Suppressor macrophage treated with lipopolysaccharide for 1 hour (primary cell): ENCODE measurements at regions not wholly inside any gene's neighbourhood (a gene's known extent, or its start where the extent isn't known, plus 50 kb on each side); places are given as distances from the start of the nearest gene placed in this dataset.
A peak's percentile ranks its signal among the peaks of the same experiment; 100 is the strongest.
"Not testable (repeated sequence)": the region's sequence is repeated elsewhere in the genome, so short reads cannot be mapped to it uniquely, and the experiment has no call there.

Experiments used
- DNase-seq, 3 donors: peaks; one replicate each; pipeline ENCODE4 v3.0.0-alpha.2; 2020 to 2022

DNA sequence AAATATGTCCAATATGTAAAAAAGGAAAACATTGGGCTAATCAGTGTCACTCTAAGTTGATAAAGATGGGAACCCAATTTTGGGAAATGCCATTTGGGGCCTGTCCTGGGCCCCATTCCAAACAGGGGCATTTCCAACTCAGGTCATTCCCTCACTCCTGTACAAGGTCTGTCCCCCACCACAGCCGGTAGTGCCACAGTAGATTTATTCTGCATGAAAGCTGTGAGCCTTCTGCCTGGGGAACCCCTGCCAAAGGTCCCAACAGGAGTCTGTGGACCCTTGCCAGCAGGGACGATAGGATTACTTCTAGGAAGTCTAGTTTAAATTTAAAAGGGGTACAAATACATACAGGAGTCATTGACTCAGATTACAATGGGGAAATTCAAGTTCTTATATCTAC, 317.6 kb upstream of the GNPDA2 start:
- no peak for DNase-seq

DNA sequence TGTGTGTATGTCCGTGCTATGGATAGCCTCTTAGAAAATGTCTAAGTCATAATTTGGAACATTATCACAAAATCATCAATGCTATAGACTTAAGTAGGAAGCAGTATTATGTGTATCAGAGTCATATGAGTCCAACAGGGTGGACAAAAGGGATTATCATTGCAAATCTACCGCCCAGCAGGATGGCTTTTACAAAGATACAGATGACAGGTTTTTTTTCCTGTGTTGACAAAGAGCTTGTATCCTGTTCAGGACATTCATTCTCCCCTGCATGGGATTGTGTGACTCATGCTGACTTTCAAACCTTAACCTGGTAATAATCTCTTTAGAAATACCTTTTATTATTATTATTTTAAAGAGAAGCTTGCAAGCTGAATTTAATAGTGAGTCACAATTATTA, 310.3 kb upstream of the GNPDA2 start:
- DNase-seq: no peak

DNA sequence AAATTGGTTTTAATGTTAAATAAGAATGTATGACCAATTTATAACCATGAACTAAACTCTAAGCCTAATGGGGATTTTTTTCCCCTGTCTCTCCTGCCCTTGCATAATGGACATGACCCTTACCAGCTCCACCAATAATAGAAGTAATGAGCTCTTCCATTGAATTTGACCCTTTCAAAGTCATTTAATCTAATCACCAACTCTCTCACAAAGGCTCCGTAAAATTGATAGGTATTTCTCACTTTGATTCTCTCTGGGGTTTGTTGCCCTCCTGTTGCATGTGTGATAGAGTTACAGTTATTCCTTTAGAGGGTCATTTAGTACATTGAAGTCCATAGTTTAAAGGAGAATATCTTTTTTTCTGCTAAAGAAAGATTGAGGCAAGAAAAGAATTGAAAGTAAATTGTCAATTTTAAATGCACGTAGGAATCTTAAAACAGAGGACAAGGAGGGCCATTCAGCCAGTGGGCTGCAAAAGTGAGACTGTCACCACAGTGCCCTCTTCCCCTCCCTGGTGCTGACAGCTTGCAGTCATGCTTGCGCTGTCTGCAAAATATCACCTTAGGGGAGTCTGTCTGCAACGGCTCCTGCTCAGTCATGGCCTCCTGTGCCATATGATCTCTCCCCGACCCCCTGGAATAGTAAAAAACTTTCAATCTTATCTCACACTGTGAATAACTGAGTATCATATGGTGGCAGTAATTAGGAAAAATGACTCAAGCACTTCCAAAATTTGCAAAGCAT, 307.5 kb upstream of the GNPDA2 start:
- DNase-seq: no peak

DNA sequence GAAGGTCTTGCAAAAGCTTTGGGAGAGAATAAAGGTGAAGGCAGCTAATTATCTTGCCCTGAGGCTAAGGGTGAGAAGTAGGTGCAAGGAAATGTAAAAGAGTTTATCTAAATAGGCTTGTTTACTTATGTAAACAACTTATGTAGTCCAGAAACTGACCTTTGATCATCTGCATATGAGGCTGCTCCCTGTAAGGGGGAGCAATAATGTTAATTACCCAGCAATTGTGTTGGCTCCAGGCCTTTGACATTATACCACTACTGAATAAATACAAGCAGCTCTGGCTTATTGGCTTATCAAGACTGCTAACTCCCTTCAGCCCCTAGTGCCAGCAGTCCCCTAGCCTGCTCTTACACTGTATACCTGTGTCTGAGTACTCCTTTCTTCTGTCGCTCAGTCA, 303.7 kb upstream of the GNPDA2 start:
- DNase-seq: no peak

DNA sequence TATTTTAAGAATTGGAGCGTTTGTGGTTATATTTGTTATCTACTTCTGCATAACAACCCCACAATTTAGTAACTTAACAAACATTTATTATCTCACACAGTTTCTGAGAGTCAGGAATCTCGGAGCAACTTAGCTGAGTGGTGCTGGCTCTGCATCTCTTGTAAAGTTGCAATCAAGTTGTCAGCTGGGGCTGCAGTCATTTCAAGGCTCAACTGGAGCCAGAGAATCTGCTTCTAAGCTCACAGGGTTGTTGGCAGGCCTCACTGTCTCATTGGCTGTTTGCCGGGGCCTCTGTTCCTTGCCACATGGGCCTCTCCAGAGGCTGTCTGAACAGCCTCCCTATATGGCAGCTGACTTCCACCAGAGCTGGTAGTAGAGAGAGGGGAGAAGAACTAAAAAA, 281.2 kb upstream of the GNPDA2 start:
- DNase-seq: no peak

DNA sequence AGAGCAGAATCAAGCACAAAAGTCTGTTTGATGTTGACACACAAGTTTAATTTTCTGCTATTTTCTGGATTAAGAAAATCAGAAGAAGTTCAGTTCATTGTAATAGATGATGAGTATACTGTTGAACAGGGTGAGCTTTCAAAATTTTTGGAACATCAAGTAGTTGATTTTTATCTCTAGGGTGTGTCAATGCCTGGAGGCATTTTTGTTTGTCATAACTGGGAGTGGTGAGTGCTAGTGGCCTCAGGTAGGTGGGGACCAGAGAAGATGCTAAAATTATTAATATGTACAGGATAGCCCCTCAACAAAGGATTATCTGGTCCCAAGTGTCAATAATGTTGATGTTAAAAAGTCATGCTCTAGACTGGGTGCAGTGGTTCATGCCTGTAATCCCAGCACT, 279.7 kb upstream of the GNPDA2 start:
- DNase-seq: no peak

GRCh38 chr4:45004847-45005565, 278.6 kb upstream of the GNPDA2 start:
- no peak for DNase-seq

DNA sequence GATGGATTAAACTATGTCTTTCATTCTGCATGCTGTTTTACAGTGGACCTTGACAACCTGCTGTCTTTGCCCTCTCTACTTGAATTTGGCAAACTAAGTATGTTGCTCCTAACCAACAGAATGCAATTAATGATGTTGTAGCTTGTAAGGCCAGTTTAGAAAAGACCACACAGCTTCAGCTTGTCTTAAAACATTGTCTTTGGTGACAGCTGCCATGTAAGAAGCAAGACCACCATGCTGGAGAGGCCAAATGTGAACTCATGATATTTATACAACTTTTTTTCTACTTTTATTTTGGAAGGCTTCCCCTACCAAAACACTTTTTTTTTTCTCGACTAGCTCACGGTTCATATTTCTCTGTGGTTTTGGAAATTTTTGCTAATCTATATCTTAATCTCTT, 278.0 kb upstream of the GNPDA2 start:
- DNase-seq: no peak

DNA sequence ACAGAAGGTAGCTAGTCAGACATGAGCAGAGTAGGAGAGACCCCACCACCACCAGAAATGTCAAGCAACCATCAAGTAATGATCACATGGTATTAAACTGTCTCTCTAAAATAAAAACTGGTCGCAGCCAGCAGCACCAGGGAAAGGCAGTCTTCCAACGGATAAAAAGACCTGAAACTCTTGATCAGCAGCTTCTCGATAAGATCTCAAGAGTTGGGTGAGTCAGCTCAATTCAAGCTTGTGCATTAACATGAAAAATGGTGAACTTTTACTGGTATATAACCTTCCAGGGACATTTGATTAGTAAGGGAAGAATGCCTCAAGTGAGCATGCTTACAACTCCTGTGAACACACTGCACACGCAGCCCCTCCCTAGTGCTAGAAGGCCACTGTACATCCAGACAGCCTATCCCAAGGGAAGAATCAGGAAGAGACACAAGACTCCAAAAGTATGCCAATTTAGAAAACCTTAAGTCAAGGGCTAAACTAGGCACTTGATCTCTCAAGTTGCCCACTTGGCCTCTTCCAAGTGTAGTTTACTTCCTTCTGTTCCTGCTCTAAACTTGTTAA, 270.0 kb upstream of the GNPDA2 start:
- DNase-seq: no peak

DNA sequence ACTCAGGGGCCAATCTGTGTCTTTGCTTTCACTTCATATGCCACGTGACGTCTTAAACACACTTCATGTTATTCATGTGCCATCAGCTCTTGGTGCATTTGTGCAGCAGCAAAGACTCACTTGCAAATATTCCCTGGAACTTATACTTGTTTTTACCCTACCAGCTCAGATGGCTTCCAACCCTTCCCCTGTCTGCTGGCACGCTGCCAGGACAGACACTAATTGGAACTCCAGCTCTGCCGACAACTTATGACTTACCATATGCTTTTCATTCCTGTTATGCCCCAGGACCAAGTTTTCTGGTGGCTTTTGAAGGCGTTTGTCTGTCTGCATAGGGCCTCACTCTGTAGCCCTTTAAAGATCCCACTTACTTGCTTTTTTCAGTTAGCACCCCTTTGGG, 261.7 kb upstream of the GNPDA2 start:
- no peak for DNase-seq

GRCh38 chr4:44985938-44986337, 259.6 kb upstream of the GNPDA2 start:
- DNase-seq: no peak

GRCh38 chr4:44985152-44985551, 258.8 kb upstream of the GNPDA2 start:
- no peak for DNase-seq

- no peak for DNase-seq
These were observed 257.7 kb upstream of the GNPDA2 start for GRCh38 chr4:44984083-44984482.

- DNase-seq: no peak
These were observed 256.7 kb upstream of the GNPDA2 start for GRCh38 chr4:44983083-44983482.

GRCh38 chr4:44978020-44978419, 251.7 kb upstream of the GNPDA2 start:
- no peak for DNase-seq

GRCh38 chr4:44965435-44966095, 239.2 kb upstream of the GNPDA2 start:
- DNase-seq: no peak

GRCh38 chr4:44964086-44964485, 237.7 kb upstream of the GNPDA2 start:
- not testable (repeated sequence) for DNase-seq

DNA sequence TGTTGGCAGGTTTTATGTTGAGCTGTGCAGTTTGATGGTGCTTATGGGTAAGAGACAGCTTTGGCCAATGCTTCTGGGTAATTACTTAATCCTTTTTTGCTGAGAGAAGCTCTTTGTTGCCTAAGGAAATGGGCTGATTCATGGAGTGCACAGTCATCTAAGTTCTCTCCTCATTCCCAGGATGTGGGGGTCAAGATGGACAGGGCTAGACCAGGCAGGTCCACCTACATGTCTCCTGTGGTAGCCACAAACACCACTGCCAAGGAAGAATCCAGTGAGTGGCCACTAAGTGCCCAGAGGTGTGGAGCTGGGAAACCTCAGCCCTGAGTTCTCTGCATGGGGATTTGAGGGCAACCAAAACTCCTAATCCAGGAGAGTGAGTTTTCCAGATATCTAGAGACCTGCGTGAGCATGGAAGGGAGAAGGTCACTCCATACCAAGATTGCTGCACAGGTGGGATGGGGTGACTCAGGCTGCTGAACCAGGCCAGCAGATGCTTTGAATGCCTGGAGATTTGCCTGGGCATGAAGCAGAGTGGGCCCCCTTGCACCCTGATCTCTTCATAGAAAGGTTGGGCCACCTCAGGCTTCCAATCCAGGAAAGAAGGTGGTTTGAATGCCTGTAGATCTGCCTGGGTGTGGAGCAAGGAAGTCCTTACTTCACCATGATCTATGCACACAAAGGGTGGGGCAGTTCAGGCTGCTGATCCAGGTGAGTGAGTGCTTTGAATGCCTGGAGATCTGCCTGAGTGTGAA, 234.8 kb upstream of the GNPDA2 start:
- DNase-seq: no peak

DNA sequence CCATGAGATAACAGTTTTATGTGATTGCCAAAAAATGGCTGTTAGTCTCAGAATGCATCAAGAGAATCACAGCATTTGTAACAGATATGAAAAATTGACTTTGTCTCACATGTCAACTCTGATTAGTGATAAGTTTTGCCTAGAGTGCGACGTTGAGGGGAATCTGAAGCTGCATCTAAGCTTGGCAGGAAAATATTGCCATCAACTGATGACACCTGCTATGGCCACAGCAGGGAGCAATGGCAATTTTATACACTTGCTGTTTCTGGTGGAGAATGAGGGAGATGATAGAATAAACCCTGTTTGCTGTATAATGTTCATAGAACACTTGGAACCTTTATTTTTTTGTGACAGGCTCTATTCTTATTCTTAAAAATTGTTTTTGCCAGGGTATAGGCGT, 205.4 kb upstream of the GNPDA2 start:
- DNase-seq: no peak

- no peak for DNase-seq
These were observed 202.4 kb upstream of the GNPDA2 start for GRCh38 chr4:44928785-44929184.

- DNase-seq: peak in 2 of 3 donors; percentile 1
These were observed 201.3 kb upstream of the GNPDA2 start for GRCh38 chr4:44927399-44928380.

DNA sequence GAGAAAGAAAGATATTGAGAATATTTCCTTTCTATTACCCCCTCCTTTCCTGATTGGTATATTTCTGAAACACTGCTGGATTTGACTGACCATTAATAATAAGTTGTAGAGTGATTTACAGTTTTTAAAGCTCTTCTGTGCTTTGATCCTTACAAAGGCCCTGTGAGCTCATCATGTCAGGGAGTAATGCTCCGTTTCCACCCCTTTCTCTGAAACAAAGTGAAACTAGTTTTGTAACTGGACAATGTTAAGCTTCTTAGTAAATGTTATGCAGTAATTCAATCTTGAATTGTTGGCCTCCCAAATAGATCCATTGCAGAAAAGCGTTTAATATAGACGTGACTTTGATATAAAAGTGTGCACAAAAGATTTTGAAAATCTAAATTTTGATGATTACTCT, 190.1 kb upstream of the GNPDA2 start:
- DNase-seq: no peak
